ENCODE measurements at regions not wholly inside any gene's neighbourhood (a gene's known extent, or its start where the extent isn't known, plus 50 kb on each side); places are given as distances from the start of the nearest gene placed in this dataset.
A peak's percentile ranks its signal among the peaks of the same experiment; 100 is the strongest.

- Histone ChIP-seq H3K36me3 (ENCODE audit: control insufficient read depth in 1 of 2, insufficient read depth in 2 of 2, low read length in 2 of 2) (no peaks in the 10 kb centered on the region), H3K9ac (ENCODE audit: low read length) (no peak overlapping the region), H2BK12ac (ENCODE audit: low read length) (no peak overlapping the region), H3K4me3 (ENCODE audit: low read depth, low read length) (no peak overlapping the region), H2BK120ac (ENCODE audit: insufficient read depth, low read length, poor library complexity) (no peak overlapping the region), H3K4me2 (ENCODE audit: low read length) (no peak overlapping the region), H3K4me1 (ENCODE audit: control insufficient read depth in 1 of 2, insufficient read depth in 2 of 2, low read length in 2 of 2) (no peaks in the 10 kb centered on the region), H4K91ac (ENCODE audit: low read depth, low read length) (no peak overlapping the region), H3K79me2 (ENCODE audit: control insufficient read depth, insufficient read depth, low read length, poor library complexity) (no peaks in the 10 kb centered on the region), H3K27ac (ENCODE audit: low read depth, low read length) (no peak overlapping the region), H2AK5ac (ENCODE audit: low read length) (no peak overlapping the region), H3K14ac (ENCODE audit: low read length) (no peak overlapping the region), H4K8ac (ENCODE audit: low read depth, low read length) (no peak overlapping the region), H2AFZ (ENCODE audit: insufficient read depth, low read length, poor library complexity) (no peak overlapping the region), H2BK5ac (ENCODE audit: low read depth, low read length, poor library complexity) (no peak overlapping the region), H3K9me3 (ENCODE audit: insufficient read depth, low read depth, low read length) (no peaks in the 10 kb centered on the region), H3K4ac (ENCODE audit: low read depth, low read length) (no peak overlapping the region), H3K79me1 (ENCODE audit: low read length) (no peaks in the 10 kb centered on the region), H4K12ac (ENCODE audit: low read depth, low read length) (no peak overlapping the region), H3K27me3 (ENCODE audit: insufficient read depth, low read length) (no peaks in the 10 kb centered on the region), H3K18ac (ENCODE audit: low read length) (no peak overlapping the region), H3K23ac (ENCODE audit: low read length) (no peak overlapping the region)
- DNase-seq = no peak
- no CpG with 5 or more reads among the region's 3 CpGs for WGBS (ENCODE audit: extremely low coverage, insufficient coverage, insufficient read length)
These were observed 335.6 kb downstream of the GASK1B start for GRCh38 chr4:157837071-157837703.

- DNase-seq = no peak
- Histone ChIP-seq H3K9ac (ENCODE audit: low read length) (no peak overlapping the region), H3K23ac (ENCODE audit: low read length) (no peak overlapping the region), H3K36me3 (ENCODE audit: control insufficient read depth in 1 of 2, insufficient read depth in 2 of 2, low read length in 2 of 2) (no peaks in the 10 kb centered on the region), H3K4ac (ENCODE audit: low read depth, low read length) (no peak overlapping the region), H4K8ac (ENCODE audit: low read depth, low read length) (no peak overlapping the region), H2BK12ac (ENCODE audit: low read length) (no peak overlapping the region), H3K27ac (ENCODE audit: low read depth, low read length) (no peak overlapping the region), H3K4me3 (ENCODE audit: low read depth, low read length) (no peak overlapping the region), H2BK120ac (ENCODE audit: insufficient read depth, low read length, poor library complexity) (no peak overlapping the region), H3K79me2 (ENCODE audit: control insufficient read depth, insufficient read depth, low read length, poor library complexity) (no peaks in the 10 kb centered on the region), H3K79me1 (ENCODE audit: low read length) (no peaks in the 10 kb centered on the region), H4K12ac (ENCODE audit: low read depth, low read length) (no peak overlapping the region), H4K91ac (ENCODE audit: low read depth, low read length) (no peak overlapping the region), H2BK5ac (ENCODE audit: low read depth, low read length, poor library complexity) (no peak overlapping the region), H3K4me2 (ENCODE audit: low read length) (no peak overlapping the region), H3K14ac (ENCODE audit: low read length) (no peak overlapping the region), H2AFZ (ENCODE audit: insufficient read depth, low read length, poor library complexity) (no peak overlapping the region), H3K27me3 (ENCODE audit: insufficient read depth, low read length) (no peaks in the 10 kb centered on the region), H3K9me3 (ENCODE audit: insufficient read depth, low read depth, low read length) (no peaks in the 10 kb centered on the region), H3K18ac (ENCODE audit: low read length) (no peak overlapping the region), H2AK5ac (ENCODE audit: low read length) (no peak overlapping the region), H3K4me1 (ENCODE audit: control insufficient read depth in 1 of 2, insufficient read depth in 2 of 2, low read length in 2 of 2) (no peaks in the 10 kb centered on the region)
- WGBS (ENCODE audit: extremely low coverage, insufficient coverage, insufficient read length) = no CpG with 5 or more reads among the region's 1 CpG
These were observed 340.2 kb downstream of the GASK1B start for GRCh38 chr4:157832596-157832995.

- Histone ChIP-seq H2AFZ (ENCODE audit: insufficient read depth, low read length, poor library complexity) (no peak overlapping the region), H2AK5ac (ENCODE audit: low read length) (no peak overlapping the region), H3K18ac (ENCODE audit: low read length) (no peak overlapping the region), H3K27me3 (ENCODE audit: insufficient read depth, low read length) (no peaks in the 10 kb centered on the region), H3K36me3 (ENCODE audit: control insufficient read depth in 1 of 2, insufficient read depth in 2 of 2, low read length in 2 of 2) (no peaks in the 10 kb centered on the region), H2BK120ac (ENCODE audit: insufficient read depth, low read length, poor library complexity) (no peak overlapping the region), H3K79me1 (ENCODE audit: low read length) (peaks cover 6% of the 10 kb centered on the region), H3K4me1 (ENCODE audit: control insufficient read depth in 1 of 2, insufficient read depth in 2 of 2, low read length in 2 of 2) (peaks cover 7 to 9% of the 10 kb centered on the region in 2 experiments), H2BK5ac (ENCODE audit: low read depth, low read length, poor library complexity) (no peak overlapping the region), H3K79me2 (ENCODE audit: control insufficient read depth, insufficient read depth, low read length, poor library complexity) (peaks cover 2% of the 10 kb centered on the region), H3K9ac (ENCODE audit: low read length) (no peak overlapping the region), H3K27ac (ENCODE audit: low read depth, low read length) (no peak overlapping the region), H3K23ac (ENCODE audit: low read length) (no peak overlapping the region), H3K9me3 (ENCODE audit: insufficient read depth, low read depth, low read length) (no peaks in the 10 kb centered on the region), H3K4me2 (ENCODE audit: low read length) (no peak overlapping the region), H4K12ac (ENCODE audit: low read depth, low read length) (no peak overlapping the region), H3K14ac (ENCODE audit: low read length) (no peak overlapping the region), H2BK12ac (ENCODE audit: low read length) (no peak overlapping the region), H3K4ac (ENCODE audit: low read depth, low read length) (no peak overlapping the region), H4K91ac (ENCODE audit: low read depth, low read length) (peak overlapping the region; percentile 38), H4K8ac (ENCODE audit: low read depth, low read length) (no peak overlapping the region), H3K4me3 (ENCODE audit: low read depth, low read length) (no peak overlapping the region)
- WGBS (ENCODE audit: extremely low coverage, insufficient coverage, insufficient read length) = no CpG with 5 or more reads among the region's 8 CpGs
- peak; percentile 58 to 73 for DNase-seq
These were observed 348.8 kb downstream of the GASK1B start for GRCh38 chr4:157824021-157824420.

GRCh38 chr4:157821814-157822213 is 351.0 kb downstream of the GASK1B start:
- peaks cover 2% of the 10 kb centered on the region for H3K79me2 ChIP-seq (ENCODE audit: control insufficient read depth, insufficient read depth, low read length, poor library complexity)
- H2BK12ac ChIP-seq (ENCODE audit: low read length) = no peak overlapping the region
- WGBS (ENCODE audit: extremely low coverage, insufficient coverage, insufficient read length) = no CpG with 5 or more reads among the region's 15 CpGs
- peaks cover 6% of the 10 kb centered on the region for H3K79me1 ChIP-seq (ENCODE audit: low read length)
- no peaks in the 10 kb centered on the region for H3K27me3 ChIP-seq (ENCODE audit: insufficient read depth, low read length)
- H3K18ac ChIP-seq (ENCODE audit: low read length) = peak overlapping the region; percentile 10
- H3K27ac ChIP-seq (ENCODE audit: low read depth, low read length) = no peak overlapping the region
- H3K9me3 ChIP-seq (ENCODE audit: insufficient read depth, low read depth, low read length) = no peaks in the 10 kb centered on the region
- no peak overlapping the region for H3K9ac ChIP-seq (ENCODE audit: low read length)
- no peak overlapping the region for H2BK120ac ChIP-seq (ENCODE audit: insufficient read depth, low read length, poor library complexity)
- no peak overlapping the region for H4K8ac ChIP-seq (ENCODE audit: low read depth, low read length)
- H3K36me3 ChIP-seq (ENCODE audit: control insufficient read depth in 1 of 2, insufficient read depth in 2 of 2, low read length in 2 of 2) = no peaks in the 10 kb centered on the region
- no peak overlapping the region for H3K23ac ChIP-seq (ENCODE audit: low read length)
- H2AFZ ChIP-seq (ENCODE audit: insufficient read depth, low read length, poor library complexity) = no peak overlapping the region
- DNase-seq = no peak
- no peak overlapping the region for H4K12ac ChIP-seq (ENCODE audit: low read depth, low read length)
- H2BK5ac ChIP-seq (ENCODE audit: low read depth, low read length, poor library complexity) = no peak overlapping the region
- no peak overlapping the region for H4K91ac ChIP-seq (ENCODE audit: low read depth, low read length)
- H3K4me3 ChIP-seq (ENCODE audit: low read depth, low read length) = no peak overlapping the region
- peak overlapping the region; percentile 40 for H3K14ac ChIP-seq (ENCODE audit: low read length)
- H3K4me1 ChIP-seq (ENCODE audit: control insufficient read depth in 1 of 2, insufficient read depth in 2 of 2, low read length in 2 of 2) = peaks cover 7 to 9% of the 10 kb centered on the region in 2 experiments
- no peak overlapping the region for H3K4me2 ChIP-seq (ENCODE audit: low read length)
- no peak overlapping the region for H3K4ac ChIP-seq (ENCODE audit: low read depth, low read length)
- H2AK5ac ChIP-seq (ENCODE audit: low read length) = peak overlapping the region; percentile 69

Data from trophoblast cell (in vitro differentiated cells and primary cell).